Hepatocyte (in vitro differentiated cells): ENCODE measurements at regions not wholly inside any gene's neighbourhood (a gene's known extent, or its start where the extent isn't known, plus 50 kb on each side); places are given as distances from the start of the nearest gene placed in this dataset.

ENCODE experiments used
- DNase-seq: peaks from one replicate; pipeline ENCODE4 v3.0.0-alpha.2; 2016; ENCODE audit warnings: low spot score
- H2AFZ ChIP-seq: fragments of 200-600 bp; sonication (generic); 2 replicates; pipeline ENCODE4 v1.6.0; 2016; ENCODE audit warnings: antibody characterized with exemption, mild to moderate bottlenecking
- H3K27ac ChIP-seq: fragments of 200-600 bp; sonication (generic); 2 replicates; pipeline ENCODE4 v1.5.1; 2016; ENCODE audit warnings: mild to moderate bottlenecking
- H3K27me3 ChIP-seq: fragments of 200-600 bp; sonication (generic); 2 replicates; pipeline ENCODE4 v1.6.1; 2016
- H3K36me3 ChIP-seq: fragments of 200-600 bp; sonication (generic); replicated peaks from 2 replicates; pipeline ENCODE4 v1.5.1; 2016; ENCODE audit warnings: low read depth; ENCODE audit not compliant: insufficient read depth
- H3K4me1 ChIP-seq: fragments of 200-600 bp; sonication (generic); 2 replicates; pipeline ENCODE4 v1.5.1; 2016; ENCODE audit warnings: mild to moderate bottlenecking, moderate library complexity; ENCODE audit not compliant: insufficient read depth
- H3K4me2 ChIP-seq: fragments of 200-600 bp; sonication (generic); 2 replicates; pipeline ENCODE4 v1.6.0; 2016
- H3K4me3 ChIP-seq: fragments of 200-600 bp; sonication (generic); 2 replicates; pipeline ENCODE4 v1.5.1; 2016; ENCODE audit warnings: mild to moderate bottlenecking
- H3K79me2 ChIP-seq: fragments of 200-600 bp; sonication (generic); 2 replicates; pipeline ENCODE4 v1.6.0; 2017; ENCODE audit warnings: mild to moderate bottlenecking
- H3K9me2 ChIP-seq: fragments of 200-600 bp; sonication (generic); replicated peaks from 2 replicates; pipeline ENCODE4 v1.6.0; 2017; ENCODE audit warnings: mild to moderate bottlenecking; ENCODE audit not compliant: insufficient read depth
- H3K9me3 ChIP-seq: fragments of 200-600 bp; sonication (generic); 2 replicates; pipeline ENCODE4 v1.5.1; 2016; ENCODE audit warnings: low read depth, mild to moderate bottlenecking
- H4K20me1 ChIP-seq: fragments of 200-600 bp; sonication (generic); 2 replicates; pipeline ENCODE4 v1.6.0; 2016; ENCODE audit warnings: mild to moderate bottlenecking; ENCODE audit not compliant: insufficient read depth, poor library complexity, severe bottlenecking
- EZH2 ChIP-seq: fragments of 200-600 bp; sonication (generic); IDR thresholded peaks from 2 replicates; pipeline ENCODE4 v1.6.1; 2016; ENCODE audit warnings: antibody characterized with exemption, mild to moderate bottlenecking, borderline replicate concordance
- EZH2phosphoT487 ChIP-seq: fragments of 200-600 bp; sonication (generic); IDR thresholded peaks from one replicate; pipeline ENCODE4 v1.6.1; 2018; ENCODE audit warnings: antibody characterized with exemption, mild to moderate bottlenecking, low read depth, moderate library complexity; ENCODE audit not compliant: unreplicated experiment, severe bottlenecking
- WGBS: methylation state at CpG from one replicate; pipeline ENCODE4 v1.1.6; 2016; ENCODE audit warnings: low lambda C conversion rate; ENCODE audit errors: missing lambda C conversion rate; 5-methylcytosine and 5-hydroxymethylcytosine counted together
- TF ChIP-seq, protein P1 (sequence below): fragments of 200-600 bp; sonication (generic); IDR thresholded peaks from 2 replicates; pipeline ENCODE4 v1.5.1; 2016; ENCODE audit warnings: antibody characterized with exemption, mild to moderate bottlenecking; ENCODE audit not compliant: poor library complexity

- Histone ChIP-seq H2AFZ (no peak overlapping the region), H3K36me3 (no peaks in the 10 kb centered on the region), H3K79me2 (no peaks in the 10 kb centered on the region), H3K4me2 (no peak overlapping the region), H3K9me2 (no peaks in the 10 kb centered on the region), H4K20me1 (no peaks in the 10 kb centered on the region), H3K9me3 (no peaks in the 10 kb centered on the region), H3K27ac (no peak overlapping the region), H3K4me1 (no peaks in the 10 kb centered on the region), H3K27me3 (no peaks in the 10 kb centered on the region), H3K4me3 (no peak overlapping the region)
- no peak for DNase-seq
- 76% methylated on average over 3 of the region's 3 CpGs for whole genome bisulfite sequencing
- TF ChIP-seq EZH2 (no peak), EZH2phosphoT487 (no peak)
- TF ChIP-seq, protein P1, sequence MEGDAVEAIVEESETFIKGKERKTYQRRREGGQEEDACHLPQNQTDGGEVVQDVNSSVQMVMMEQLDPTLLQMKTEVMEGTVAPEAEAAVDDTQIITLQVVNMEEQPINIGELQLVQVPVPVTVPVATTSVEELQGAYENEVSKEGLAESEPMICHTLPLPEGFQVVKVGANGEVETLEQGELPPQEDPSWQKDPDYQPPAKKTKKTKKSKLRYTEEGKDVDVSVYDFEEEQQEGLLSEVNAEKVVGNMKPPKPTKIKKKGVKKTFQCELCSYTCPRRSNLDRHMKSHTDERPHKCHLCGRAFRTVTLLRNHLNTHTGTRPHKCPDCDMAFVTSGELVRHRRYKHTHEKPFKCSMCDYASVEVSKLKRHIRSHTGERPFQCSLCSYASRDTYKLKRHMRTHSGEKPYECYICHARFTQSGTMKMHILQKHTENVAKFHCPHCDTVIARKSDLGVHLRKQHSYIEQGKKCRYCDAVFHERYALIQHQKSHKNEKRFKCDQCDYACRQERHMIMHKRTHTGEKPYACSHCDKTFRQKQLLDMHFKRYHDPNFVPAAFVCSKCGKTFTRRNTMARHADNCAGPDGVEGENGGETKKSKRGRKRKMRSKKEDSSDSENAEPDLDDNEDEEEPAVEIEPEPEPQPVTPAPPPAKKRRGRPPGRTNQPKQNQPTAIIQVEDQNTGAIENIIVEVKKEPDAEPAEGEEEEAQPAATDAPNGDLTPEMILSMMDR, result no peak
Observed at GRCh38 chr16:35239561-35239960, 1780.1 kb downstream of the TP53TG3F start.

DNA sequence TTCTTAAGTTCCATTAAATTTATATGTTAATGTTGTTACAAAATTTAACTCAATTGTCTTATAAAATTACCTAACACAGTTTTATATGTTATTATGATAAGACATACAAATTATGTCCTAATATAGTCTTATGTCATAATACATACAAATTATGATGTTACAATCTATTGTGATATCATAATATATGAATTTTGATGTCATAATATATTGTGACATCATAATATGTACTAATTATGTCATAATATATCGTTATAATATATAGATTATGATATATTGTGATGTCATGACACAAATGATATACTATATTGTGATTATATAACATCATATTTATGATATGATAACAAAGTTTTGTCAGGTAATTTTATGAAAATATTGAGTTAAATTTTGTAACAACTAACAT is 1789.6 kb downstream of the TP53TG3F start:
- Histone ChIP-seq H3K4me1 (no peaks in the 10 kb centered on the region), H3K36me3 (no peaks in the 10 kb centered on the region), H3K27me3 (no peaks in the 10 kb centered on the region), H3K9me2 (no peaks in the 10 kb centered on the region), H3K79me2 (no peaks in the 10 kb centered on the region), H3K4me3 (no peak overlapping the region), H3K27ac (no peak overlapping the region), H3K4me2 (no peak overlapping the region), H4K20me1 (no peaks in the 10 kb centered on the region), H2AFZ (no peak overlapping the region), H3K9me3 (no peaks in the 10 kb centered on the region)
- no peak for TF ChIP-seq EZH2
- no peak for TF ChIP-seq EZH2phosphoT487
- TF ChIP-seq, protein P1, result no peak
- WGBS, result 7% methylated on average over 1 of the region's 1 CpG
- DNase-seq, result no peak

- Histone ChIP-seq H2AFZ (no peak overlapping the region), H4K20me1 (no peaks in the 10 kb centered on the region), H3K36me3 (no peaks in the 10 kb centered on the region), H3K27me3 (no peaks in the 10 kb centered on the region), H3K4me3 (no peak overlapping the region), H3K4me1 (no peaks in the 10 kb centered on the region), H3K27ac (no peak overlapping the region), H3K9me2 (no peaks in the 10 kb centered on the region), H3K4me2 (no peak overlapping the region), H3K79me2 (no peaks in the 10 kb centered on the region), H3K9me3 (peaks cover 6% of the 10 kb centered on the region)
- no peak for DNase-seq
- WGBS, result 84% methylated on average over 4 of the region's 4 CpGs
- TF ChIP-seq, protein P1, result no peak
- no peak for TF ChIP-seq EZH2
- TF ChIP-seq EZH2phosphoT487, result no peak
Observed at GRCh38 chr16:35252356-35252936, 1793.0 kb downstream of the TP53TG3F start.
